GM19099 (cell line): ENCODE measurements at regions not wholly inside any gene's neighbourhood (a gene's known extent, or its start where the extent isn't known, plus 50 kb on each side); places are given as distances from the start of the nearest gene placed in this dataset.

Source experiments
- POLR2A ChIP-seq: IDR thresholded peaks from 3 replicates; pipeline ENCODE4 v1.6.1; 2011; ENCODE audit warnings: low read depth; ENCODE audit not compliant: insufficient read length; ENCODE audit errors: extremely low read depth

GRCh38 chr13:88461272-88462009 lies 790.3 kb downstream of the SLITRK5 start:
- no peak for TF ChIP-seq POLR2A

- TF ChIP-seq POLR2A = no peak
These were observed 793.7 kb downstream of the SLITRK5 start for GRCh38 chr13:88464851-88465250.

GRCh38 chr13:88472316-88472715 lies 801.1 kb downstream of the SLITRK5 start:
- TF ChIP-seq POLR2A = no peak

- no peak for TF ChIP-seq POLR2A
These were observed 812.0 kb downstream of the SLITRK5 start for GRCh38 chr13:88483202-88483601.

GRCh38 chr13:88507909-88508308 lies 836.7 kb downstream of the SLITRK5 start:
- no peak for TF ChIP-seq POLR2A

- TF ChIP-seq POLR2A = no peak
These were observed 855.1 kb downstream of the SLITRK5 start for GRCh38 chr13:88526186-88526852.

- no peak for TF ChIP-seq POLR2A
These were observed 855.7 kb downstream of the SLITRK5 start for GRCh38 chr13:88526853-88527215.

GRCh38 chr13:88541994-88542393 lies 870.8 kb downstream of the SLITRK5 start:
- no peak for TF ChIP-seq POLR2A

GRCh38 chr13:88544836-88545235 lies 873.7 kb downstream of the SLITRK5 start:
- TF ChIP-seq POLR2A = no peak

GRCh38 chr13:88552966-88553365 lies 881.8 kb downstream of the SLITRK5 start:
- no peak for TF ChIP-seq POLR2A

- no peak for TF ChIP-seq POLR2A
These were observed 894.4 kb downstream of the SLITRK5 start for GRCh38 chr13:88565566-88565965.

- TF ChIP-seq POLR2A = no peak
These were observed 914.7 kb downstream of the SLITRK5 start for GRCh38 chr13:88585861-88586260.

GRCh38 chr13:88586263-88586662 lies 915.1 kb downstream of the SLITRK5 start:
- TF ChIP-seq POLR2A = no peak

GRCh38 chr13:88590574-88590973 lies 919.4 kb downstream of the SLITRK5 start:
- TF ChIP-seq POLR2A = no peak

- TF ChIP-seq POLR2A = no peak
These were observed 920.9 kb downstream of the SLITRK5 start for GRCh38 chr13:88592105-88592504.

- no peak for TF ChIP-seq POLR2A
These were observed 930.8 kb downstream of the SLITRK5 start for GRCh38 chr13:88601949-88602348.

GRCh38 chr13:88602786-88603777 lies 931.9 kb downstream of the SLITRK5 start:
- TF ChIP-seq POLR2A = no peak
